HepG2 (cell line): ENCODE measurements at regions not wholly inside any gene's neighbourhood (a gene's known extent, or its start where the extent isn't known, plus 50 kb on each side); places are given as distances from the start of the nearest gene placed in this dataset.

ENCODE experiments used
- ATAD3A ChIP-seq: sonication (generic); formaldehyde crosslinking; IDR thresholded peaks from 2 replicates; pipeline ENCODE4 v1.4.0; 2020; ENCODE audit warnings: missing genetic modification reagents
- CENPT ChIP-seq: sonication (generic); formaldehyde crosslinking; IDR thresholded peaks from 2 replicates; pipeline ENCODE4 v1.8.0; 2022; ENCODE audit warnings: low read depth, mild to moderate bottlenecking, moderate library complexity, missing genetic modification reagents
- JUNB ChIP-seq: sonication (generic); formaldehyde crosslinking; IDR thresholded peaks from 2 replicates; pipeline ENCODE4 v1.8.0; 2022; ENCODE audit warnings: missing genetic modification reagents, mild to moderate bottlenecking, borderline replicate concordance
- KDM5A ChIP-seq: fragments of 200-600 bp; sonication (generic); IDR thresholded peaks from 2 replicates; pipeline ENCODE4 v1.7.0; 2018; ENCODE audit warnings: antibody characterized with exemption, mild to moderate bottlenecking, low read length, borderline replicate concordance
- MBNL3 ChIP-seq: fragments of 250-450 bp; sonication (Bioruptor Pico); conservative IDR thresholded peaks from 2 replicates; pipeline ENCODE4 v1.8.0; 2022; ENCODE audit warnings: mild to moderate bottlenecking, inconsistent platforms
- MED8 ChIP-seq: sonication (generic); formaldehyde crosslinking; IDR thresholded peaks from 2 replicates; pipeline ENCODE4 v1.8.1; 2023; ENCODE audit warnings: mild to moderate bottlenecking, missing genetic modification reagents; ENCODE audit not compliant: insufficient replicate concordance
- MTF2 ChIP-seq: sonication (generic); formaldehyde crosslinking; IDR thresholded peaks from 2 replicates; pipeline ENCODE4 v1.5.0; 2020; ENCODE audit warnings: missing genetic modification reagents, borderline replicate concordance
- NFIB ChIP-seq: sonication (generic); formaldehyde crosslinking; IDR thresholded peaks from 2 replicates; pipeline ENCODE4 v1.9.0; 2021; ENCODE audit warnings: missing genetic modification reagents, mild to moderate bottlenecking, borderline replicate concordance
- NR3C1 ChIP-seq: sonication (generic); formaldehyde crosslinking; IDR thresholded peaks from 2 replicates; pipeline ENCODE4 v1.4.0; 2020; ENCODE audit warnings: missing genetic modification reagents
- PAF1 ChIP-seq: IDR thresholded peaks from 2 replicates; pipeline ENCODE4 v1.6.1; 2016; ENCODE audit warnings: missing genetic modification reagents, missing compliant biosample characterization
- POLR2G ChIP-seq: fragments of 200-400 bp; formaldehyde crosslinking; IDR thresholded peaks from 2 replicates; pipeline ENCODE4 v1.6.1; 2018; ENCODE audit warnings: mild to moderate bottlenecking, low read depth, low read length, moderate library complexity
- RCOR2 ChIP-seq: IDR thresholded peaks from 2 replicates; pipeline ENCODE4 v1.6.1; 2016; ENCODE audit warnings: missing biosample characterization, missing genetic modification reagents
- SIX1 ChIP-seq: sonication (generic); formaldehyde crosslinking; IDR thresholded peaks from 2 replicates; pipeline ENCODE4 v1.4.0; 2020; ENCODE audit warnings: missing genetic modification reagents, borderline replicate concordance
- SIX4 ChIP-seq: sonication (generic); formaldehyde crosslinking; IDR thresholded peaks from 2 replicates; pipeline ENCODE4 v1.4.0; 2020; ENCODE audit warnings: missing genetic modification reagents
- THAP11 ChIP-seq: IDR thresholded peaks from 2 replicates; pipeline ENCODE4 v1.6.1; 2016; ENCODE audit warnings: missing biosample characterization, missing genetic modification reagents
- ZBTB42 ChIP-seq: sonication (generic); formaldehyde crosslinking; IDR thresholded peaks from 2 replicates; pipeline ENCODE4 v1.5.0; 2020; ENCODE audit warnings: mild to moderate bottlenecking, missing genetic modification reagents
- ZFY ChIP-seq: sonication (generic); formaldehyde crosslinking; IDR thresholded peaks from 2 replicates; pipeline ENCODE4 v1.4.0; 2020; ENCODE audit warnings: missing genetic modification reagents
- ZNF274 ChIP-seq: sonication (generic); formaldehyde crosslinking; IDR thresholded peaks from 2 replicates; pipeline ENCODE4 v1.5.1; 2020; ENCODE audit warnings: mild to moderate bottlenecking, missing genetic modification reagents
- ZNF761 ChIP-seq: sonication (generic); formaldehyde crosslinking; conservative IDR thresholded peaks from 2 replicates; pipeline ENCODE4 v1.4.0; 2020; ENCODE audit warnings: mild to moderate bottlenecking, missing genetic modification reagents
- ZNF781 ChIP-seq: sonication (generic); formaldehyde crosslinking; IDR thresholded peaks from 2 replicates; pipeline ENCODE4 v1.5.1; 2020; ENCODE audit warnings: borderline replicate concordance, mild to moderate bottlenecking, missing genetic modification reagents; ENCODE audit errors: not compliant biosample characterization
- ZSCAN22 ChIP-seq: sonication (generic); formaldehyde crosslinking; IDR thresholded peaks from 2 replicates; pipeline ENCODE4 v1.4.0; 2020; ENCODE audit warnings: mild to moderate bottlenecking, missing genetic modification reagents
- TF ChIP-seq, protein P1 (sequence below): sonication (generic); formaldehyde crosslinking; IDR thresholded peaks from 2 replicates; pipeline ENCODE4 v1.8.0; 2022; ENCODE audit warnings: low read depth, missing genetic modification reagents
- TF ChIP-seq, protein P2 (sequence below): sonication (generic); formaldehyde crosslinking; IDR thresholded peaks from 2 replicates; pipeline ENCODE4 v1.4.0; 2020; ENCODE audit warnings: missing genetic modification reagents; ENCODE audit errors: not compliant biosample characterization
- TF ChIP-seq, protein P3 (sequence below): sonication (generic); IDR thresholded peaks from 2 replicates; pipeline ENCODE4 v1.6.1; 2016; ENCODE audit warnings: low read depth, borderline replicate concordance
- TF ChIP-seq, protein P4 (sequence below): sonication (generic); formaldehyde crosslinking; IDR thresholded peaks from 2 replicates; pipeline ENCODE4 v1.5.0; 2020; ENCODE audit warnings: mild to moderate bottlenecking, missing genetic modification reagents

DNA sequence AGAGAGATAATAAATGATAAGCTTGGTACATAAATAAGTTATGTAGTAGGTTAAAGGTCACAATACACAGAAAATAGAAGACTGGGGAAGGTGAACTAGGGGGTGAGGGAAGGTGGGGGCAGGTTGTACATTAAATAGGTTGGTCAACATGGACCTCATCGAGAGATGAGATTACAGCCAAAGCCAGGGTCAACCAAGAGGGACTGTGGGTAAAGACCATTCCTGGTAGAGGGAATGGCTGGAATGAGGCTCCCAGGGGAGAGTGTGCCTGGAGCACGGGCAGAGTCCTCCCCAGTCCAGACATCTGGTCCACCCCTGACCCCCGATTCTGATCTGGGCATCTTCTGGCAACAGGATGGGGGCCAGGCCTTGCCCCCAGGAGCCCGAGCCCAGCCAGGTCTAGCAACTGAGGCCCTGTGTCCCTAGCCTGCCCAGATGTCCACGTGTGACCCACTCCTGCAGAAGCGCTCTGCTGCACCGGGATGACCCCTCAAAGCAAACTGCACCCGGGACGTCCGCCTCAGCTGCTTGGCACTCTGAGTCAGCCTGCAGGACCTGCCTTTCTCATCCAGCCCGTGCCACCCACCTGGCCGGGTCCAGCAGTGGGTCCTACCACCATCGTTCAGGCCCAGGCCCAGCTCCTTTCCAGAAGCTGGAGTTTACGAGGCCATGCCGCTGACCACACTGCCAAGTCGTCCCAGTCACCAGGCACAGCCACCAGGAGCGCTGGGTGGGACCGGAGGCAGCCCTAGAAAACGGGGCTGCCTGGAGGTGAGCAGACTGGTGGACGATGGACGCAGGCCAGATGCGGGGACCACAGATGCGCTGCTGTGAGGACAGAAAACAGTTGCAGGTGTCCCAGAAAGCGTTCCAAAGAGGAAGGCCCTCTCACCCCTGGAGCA, 56.2 kb upstream of the ID2 start (continued):
- TF ChIP-seq KDM5A, result 0 out of 2 replicates have a peak, but pooled peaks have one; percentile 3
- TF ChIP-seq CENPT, result peak; percentile 93
- TF ChIP-seq, protein P1, sequence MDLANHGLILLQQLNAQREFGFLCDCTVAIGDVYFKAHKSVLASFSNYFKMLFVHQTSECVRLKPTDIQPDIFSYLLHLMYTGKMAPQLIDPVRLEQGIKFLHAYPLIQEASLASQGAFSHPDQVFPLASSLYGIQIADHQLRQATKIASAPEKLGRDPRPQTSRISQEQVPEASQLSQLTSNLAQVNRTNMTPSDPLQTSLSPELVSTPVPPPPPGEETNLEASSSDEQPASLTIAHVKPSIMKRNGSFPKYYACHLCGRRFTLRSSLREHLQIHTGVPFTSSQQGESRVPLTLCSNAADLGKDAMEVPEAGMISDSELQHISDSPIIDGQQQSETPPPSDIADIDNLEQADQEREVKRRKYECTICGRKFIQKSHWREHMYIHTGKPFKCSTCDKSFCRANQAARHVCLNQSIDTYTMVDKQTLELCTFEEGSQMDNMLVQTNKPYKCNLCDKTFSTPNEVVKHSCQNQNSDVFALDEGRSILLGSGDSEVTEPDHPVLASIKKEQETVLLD (CRISPR knock-in tag), result no peak
- peak; percentile 89 for TF ChIP-seq SIX1 (CRISPR knock-in tag)
- TF ChIP-seq RCOR2 (CRISPR knock-in tag), result peak; percentile 79
- no peak for TF ChIP-seq NR3C1 (CRISPR knock-in tag)
- TF ChIP-seq ZFY, result peak; percentile 91
- peak; percentile 68 for TF ChIP-seq THAP11 (CRISPR knock-in tag)
- TF ChIP-seq SIX4 (CRISPR knock-in tag), result peak; percentile 69; the same call in 1 of the 2 replicates
- no peak for TF ChIP-seq NFIB
- TF ChIP-seq MBNL3 (CRISPR knock-in tag), result no peak
- TF ChIP-seq JUNB (CRISPR knock-in tag), result peak; percentile 55; the same call in 1 of the 2 replicates
- TF ChIP-seq MED8 (CRISPR knock-in tag), result peak; percentile 79
- TF ChIP-seq PAF1 (CRISPR knock-in tag), result no peak
- TF ChIP-seq, protein P2, sequence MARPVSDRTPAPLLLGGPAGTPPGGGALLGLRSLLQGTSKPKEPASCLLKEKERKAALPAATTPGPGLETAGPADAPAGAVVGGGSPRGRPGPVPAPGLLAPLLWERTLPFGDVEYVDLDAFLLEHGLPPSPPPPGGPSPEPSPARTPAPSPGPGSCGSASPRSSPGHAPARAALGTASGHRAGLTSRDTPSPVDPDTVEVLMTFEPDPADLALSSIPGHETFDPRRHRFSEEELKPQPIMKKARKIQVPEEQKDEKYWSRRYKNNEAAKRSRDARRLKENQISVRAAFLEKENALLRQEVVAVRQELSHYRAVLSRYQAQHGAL (CRISPR knock-in tag), result no peak
- TF ChIP-seq ZBTB42 (CRISPR knock-in tag), result peak; percentile 85
- no peak for TF ChIP-seq ATAD3A (CRISPR knock-in tag)
- 0 out of 2 replicates have a peak, but pooled peaks have one; percentile 41 for TF ChIP-seq ZSCAN22
- TF ChIP-seq, protein P3, sequence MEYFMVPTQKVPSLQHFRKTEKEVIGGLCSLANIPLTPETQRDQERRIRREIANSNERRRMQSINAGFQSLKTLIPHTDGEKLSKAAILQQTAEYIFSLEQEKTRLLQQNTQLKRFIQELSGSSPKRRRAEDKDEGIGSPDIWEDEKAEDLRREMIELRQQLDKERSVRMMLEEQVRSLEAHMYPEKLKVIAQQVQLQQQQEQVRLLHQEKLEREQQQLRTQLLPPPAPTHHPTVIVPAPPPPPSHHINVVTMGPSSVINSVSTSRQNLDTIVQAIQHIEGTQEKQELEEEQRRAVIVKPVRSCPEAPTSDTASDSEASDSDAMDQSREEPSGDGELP, result peak; percentile 81; the same call in 1 of the 2 replicates
- peak; percentile 98 for TF ChIP-seq ZNF274
- TF ChIP-seq MTF2 (CRISPR knock-in tag), result peak; percentile 94
- peak; percentile 28 for TF ChIP-seq ZNF781 (CRISPR knock-in tag)
- peak; percentile 90 for TF ChIP-seq POLR2G
- TF ChIP-seq, protein P4, sequence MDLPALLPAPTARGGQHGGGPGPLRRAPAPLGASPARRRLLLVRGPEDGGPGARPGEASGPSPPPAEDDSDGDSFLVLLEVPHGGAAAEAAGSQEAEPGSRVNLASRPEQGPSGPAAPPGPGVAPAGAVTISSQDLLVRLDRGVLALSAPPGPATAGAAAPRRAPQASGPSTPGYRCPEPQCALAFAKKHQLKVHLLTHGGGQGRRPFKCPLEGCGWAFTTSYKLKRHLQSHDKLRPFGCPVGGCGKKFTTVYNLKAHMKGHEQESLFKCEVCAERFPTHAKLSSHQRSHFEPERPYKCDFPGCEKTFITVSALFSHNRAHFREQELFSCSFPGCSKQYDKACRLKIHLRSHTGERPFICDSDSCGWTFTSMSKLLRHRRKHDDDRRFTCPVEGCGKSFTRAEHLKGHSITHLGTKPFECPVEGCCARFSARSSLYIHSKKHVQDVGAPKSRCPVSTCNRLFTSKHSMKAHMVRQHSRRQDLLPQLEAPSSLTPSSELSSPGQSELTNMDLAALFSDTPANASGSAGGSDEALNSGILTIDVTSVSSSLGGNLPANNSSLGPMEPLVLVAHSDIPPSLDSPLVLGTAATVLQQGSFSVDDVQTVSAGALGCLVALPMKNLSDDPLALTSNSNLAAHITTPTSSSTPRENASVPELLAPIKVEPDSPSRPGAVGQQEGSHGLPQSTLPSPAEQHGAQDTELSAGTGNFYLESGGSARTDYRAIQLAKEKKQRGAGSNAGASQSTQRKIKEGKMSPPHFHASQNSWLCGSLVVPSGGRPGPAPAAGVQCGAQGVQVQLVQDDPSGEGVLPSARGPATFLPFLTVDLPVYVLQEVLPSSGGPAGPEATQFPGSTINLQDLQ, result peak; percentile 81
- TF ChIP-seq ZNF761 (CRISPR knock-in tag), result no peak
